HepG2 (cell line): ENCODE measurements at regions not wholly inside any gene's neighbourhood (a gene's known extent, or its start where the extent isn't known, plus 50 kb on each side); places are given as distances from the start of the nearest gene placed in this dataset.

Source experiments
- ATAC-seq: fragments of 200-7000 bp; cut with Tn5 transposase; 3 replicates; pipeline ENCODE4 v1.9.1; 2020; ENCODE audit warnings: mild to moderate bottlenecking, moderate library complexity
- BruUV-seq: library from RNA; stranded (reverse); fragments of 400-500 nt; replicated peaks from 2 replicates; lab custom pipeline; 2021; lab: Mats Ljungman, UMichigan
- CTCF ChIA-PET: fragments of 300-600 bp; formaldehyde crosslinking; extraction: SDS; loops from one replicate; lab custom pipeline; 2021; ENCODE audit warnings: low total read pairs, inconsistent platforms, low intra/inter-chr PET ratio; lab: Yijun Ruan, JAX
- POLR2A ChIA-PET: fragments of 350-600 bp; sonication (Branson Sonifier 250); formaldehyde crosslinking; loops from one replicate; lab custom pipeline; 2020; ENCODE audit warnings: antibody characterized with exemption, inconsistent platforms; lab: Yijun Ruan, JAX
- DNase-seq: peaks from one replicate; pipeline ENCODE4 v3.0.0-alpha.2; 2015; ENCODE audit warnings: low spot score
- FAIRE-seq: peaks from 3 replicates; lab custom pipeline; 2011; peaks lifted over from hg19 to GRCh38; lab: Jason Lieb, UNC
- H2AFZ ChIP-seq: one replicate; pipeline ENCODE4 v1.6.1; 2011; ENCODE audit warnings: low read length, inconsistent platforms
- H3K27ac ChIP-seq: fragments of 300-600 bp; 3 replicates; pipeline ENCODE4 v1.8.0; 2011; ENCODE audit warnings: mixed run types, mild to moderate bottlenecking, mixed read lengths, low read length, inconsistent platforms; ENCODE audit not compliant: insufficient read depth; ENCODE audit errors: extremely low read length
- H3K27me3 ChIP-seq, 2 experiments: fragments of 200-600 bp in 1 of 2; 2 replicates in 1 of 2; 3 replicates in 1 of 2; pipeline versions ENCODE4 v1.6.0 to v1.8.0; 2011; ENCODE audit warnings: low read length in 2 of 2, mild to moderate bottlenecking in 2 of 2, moderate library complexity in 2 of 2, inconsistent platforms in 1 of 2; ENCODE audit not compliant: insufficient read depth in 2 of 2, control insufficient read depth in 1 of 2
- H3K36me3 ChIP-seq, 2 experiments: fragments of 200-600 bp in 1 of 2; replicated peaks in 1 of 2; 2 replicates in 1 of 2; 3 replicates in 1 of 2; pipeline versions ENCODE4 v1.5.1 to v1.8.0; 2011; ENCODE audit warnings: low read length in 2 of 2, inconsistent platforms in 1 of 2; ENCODE audit not compliant: insufficient read depth in 2 of 2, control insufficient read depth in 1 of 2
- H3K4me1 ChIP-seq: 2 replicates; pipeline ENCODE4 v1.5.1; 2012; ENCODE audit warnings: low read length, inconsistent platforms; ENCODE audit not compliant: insufficient read depth
- H3K4me2 ChIP-seq: 2 replicates; pipeline ENCODE4 v1.6.0; 2011; ENCODE audit warnings: low read depth, low read length, inconsistent platforms
- H3K4me3 ChIP-seq, 3 experiments: fragments of 200-600 bp in 1 of 3; sonication (generic), shearing (Covaris generic) in 1 of 3; replicated peaks in 1 of 3; 2 replicates each; pipeline ENCODE4 v1.5.1; 2011 to 2016; ENCODE audit warnings: low read length in 3 of 3, inconsistent platforms in 2 of 3, low read depth in 2 of 3, mild to moderate bottlenecking in 2 of 3, control low read depth in 1 of 3, mixed read lengths in 1 of 3; ENCODE audit not compliant: insufficient read depth in 1 of 3
- H3K79me2 ChIP-seq: one replicate; pipeline ENCODE4 v1.6.1; 2011; ENCODE audit warnings: low read length, inconsistent platforms; ENCODE audit not compliant: insufficient read depth
- H3K9ac ChIP-seq: 2 replicates; pipeline ENCODE4 v1.6.0; 2011; ENCODE audit warnings: mild to moderate bottlenecking, low read depth, low read length, inconsistent platforms; ENCODE audit not compliant: insufficient read depth
- H3K9me3 ChIP-seq: 2 replicates; pipeline ENCODE4 v1.5.1; 2012; ENCODE audit warnings: mild to moderate bottlenecking, low read length
- H4K20me1 ChIP-seq: 2 replicates; pipeline ENCODE4 v1.6.0; 2011; ENCODE audit warnings: inconsistent platforms, mild to moderate bottlenecking, low read length, moderate library complexity; ENCODE audit not compliant: insufficient read depth
- CCAR2 ChIP-seq: fragments of 200-400 bp; formaldehyde crosslinking; optimal IDR thresholded peaks from 2 replicates; pipeline ENCODE3; 2018; ENCODE audit warnings: low read depth, mild to moderate bottlenecking, low read length, moderate library complexity
- DMAP1 ChIP-seq: IDR thresholded peaks from 2 replicates; pipeline ENCODE4 v1.6.1; 2016
- FOXP1 ChIP-seq, 2 experiments: fragments of 450-650 bp in 1 of 2; IDR thresholded peaks; 2 replicates each; pipeline ENCODE4 v1.6.1; 2017 to 2018; ENCODE audit warnings: antibody characterized with exemption in 1 of 2
- KAT2B ChIP-seq: fragments of 150-350 bp; IDR thresholded peaks from 2 replicates; pipeline ENCODE4 v1.6.1; 2014; ENCODE audit warnings: low read depth, low read length, borderline replicate concordance
- NFYC ChIP-seq: IDR thresholded peaks from 2 replicates; pipeline ENCODE4 v1.6.1; 2016; ENCODE audit warnings: missing genetic modification reagents, missing compliant biosample characterization
- ZBTB7B ChIP-seq: sonication (generic); formaldehyde crosslinking; IDR thresholded peaks from 2 replicates; pipeline ENCODE4 v1.4.0; 2020; ENCODE audit warnings: missing genetic modification reagents
- ZHX2 ChIP-seq, 2 experiments: sonication (generic) in 1 of 2; formaldehyde crosslinking in 1 of 2; IDR thresholded peaks; 2 replicates each; pipeline versions ENCODE4 v1.6.1 to v1.9.0; 2014 to 2022; ENCODE audit warnings: antibody characterized with exemption in 1 of 2, borderline replicate concordance in 1 of 2, inconsistent platforms in 1 of 2, low read depth in 1 of 2, missing genetic modification reagents in 1 of 2
- ZNF431 ChIP-seq: sonication (generic); formaldehyde crosslinking; IDR thresholded peaks from 2 replicates; pipeline ENCODE4 v1.9.0; 2022; ENCODE audit warnings: missing genetic modification reagents, low read depth, mild to moderate bottlenecking, borderline replicate concordance
- ZNF446 ChIP-seq: sonication (generic); formaldehyde crosslinking; IDR thresholded peaks from 2 replicates; pipeline ENCODE4 v1.5.0; 2020; ENCODE audit warnings: mild to moderate bottlenecking, missing genetic modification reagents
- ZNF615 ChIP-seq: sonication (generic); formaldehyde crosslinking; IDR thresholded peaks from 2 replicates; pipeline ENCODE4 v1.5.0; 2020; ENCODE audit warnings: mild to moderate bottlenecking, missing genetic modification reagents, borderline replicate concordance
- ZNF788 ChIP-seq: sonication (generic); formaldehyde crosslinking; IDR thresholded peaks from 2 replicates; pipeline ENCODE4 v1.5.0; 2020; ENCODE audit warnings: mild to moderate bottlenecking, missing genetic modification reagents, borderline replicate concordance
- WGBS: methylation state at CpG from one replicate; pipeline ENCODE4 v1.1.6; 2017; ENCODE audit warnings: low lambda C conversion rate; 5-methylcytosine and 5-hydroxymethylcytosine counted together
- in situ Hi-C: cut with HindIII; loops from 2 replicates; pipeline ENCODE4 v1.10.0; 2017; ENCODE audit warnings: low pct_unique_long_range_greater_than_20kb; ENCODE audit not compliant: extremely low pct_ligation_motif_present
- intact Hi-C: fragments of 100-400 bp; cut with micrococcal nuclease; formaldehyde crosslinking; loops from one replicate; pipeline ENCODE4 v1.10.0; 2022; ENCODE audit not compliant: unreplicated experiment
- TF ChIP-seq, protein P1 (sequence below): sonication (generic); formaldehyde crosslinking; IDR thresholded peaks from 2 replicates; pipeline ENCODE4 v1.5.0; 2020; ENCODE audit warnings: mild to moderate bottlenecking, missing genetic modification reagents, borderline replicate concordance
- TF ChIP-seq, protein P2 (sequence below): IDR thresholded peaks from 2 replicates; pipeline ENCODE4 v1.4.0; 2020; ENCODE audit warnings: mild to moderate bottlenecking, missing genetic modification reagents

GRCh38 chr2:83565181-83565580 is 893.9 kb downstream of the SUCLG1 start:
- FAIRE-seq: no peak

More at GRCh38 chr2:83565181-83565580, 893.9 kb downstream of the SUCLG1 start:
- Histone ChIP-seq H3K9me3 (peaks cover 77% of the 10 kb centered on the region), H3K36me3 (no peaks in the 10 kb centered on the region), H3K27ac (no peak overlapping the region), H3K9ac (no peak overlapping the region), H3K4me2 (no peak overlapping the region), H3K27me3 (no peaks in the 10 kb centered on the region), H3K4me1 (no peaks in the 10 kb centered on the region), H4K20me1 (no peaks in the 10 kb centered on the region), H3K4me3 (no peak overlapping the region), H2AFZ (no peak overlapping the region), H3K79me2 (no peaks in the 10 kb centered on the region)
- 22% methylated on average over 4 of the region's 4 CpGs for WGBS
- intact Hi-C loops: no loop called here
- DNase-seq (no peak), ATAC-seq (no peak)
- in situ Hi-C loops: no loop called here
- TF ChIP-seq ZNF431 (no peak), CCAR2 (no peak), ZHX2 (IDR thresholded peaks at IDR 0.05; ENCODE audit: low read depth) (no peak), ZHX2 (CRISPR knock-in tag; IDR thresholded peaks at IDR 0.05; ENCODE audit: borderline replicate concordance) (no peak), NFYC (CRISPR knock-in tag) (no peak), ZNF446 (CRISPR knock-in tag) (no peak), ZNF788 (CRISPR knock-in tag) (no peak), ZNF615 (no peak), DMAP1 (no peak), FOXP1 (IDR thresholded peaks at IDR 0.05) (no peak), FOXP1 (CRISPR knock-in tag; IDR thresholded peaks at IDR 0.05) (no peak), ZBTB7B (no peak), KAT2B (no peak)
- TF ChIP-seq, protein P1, sequence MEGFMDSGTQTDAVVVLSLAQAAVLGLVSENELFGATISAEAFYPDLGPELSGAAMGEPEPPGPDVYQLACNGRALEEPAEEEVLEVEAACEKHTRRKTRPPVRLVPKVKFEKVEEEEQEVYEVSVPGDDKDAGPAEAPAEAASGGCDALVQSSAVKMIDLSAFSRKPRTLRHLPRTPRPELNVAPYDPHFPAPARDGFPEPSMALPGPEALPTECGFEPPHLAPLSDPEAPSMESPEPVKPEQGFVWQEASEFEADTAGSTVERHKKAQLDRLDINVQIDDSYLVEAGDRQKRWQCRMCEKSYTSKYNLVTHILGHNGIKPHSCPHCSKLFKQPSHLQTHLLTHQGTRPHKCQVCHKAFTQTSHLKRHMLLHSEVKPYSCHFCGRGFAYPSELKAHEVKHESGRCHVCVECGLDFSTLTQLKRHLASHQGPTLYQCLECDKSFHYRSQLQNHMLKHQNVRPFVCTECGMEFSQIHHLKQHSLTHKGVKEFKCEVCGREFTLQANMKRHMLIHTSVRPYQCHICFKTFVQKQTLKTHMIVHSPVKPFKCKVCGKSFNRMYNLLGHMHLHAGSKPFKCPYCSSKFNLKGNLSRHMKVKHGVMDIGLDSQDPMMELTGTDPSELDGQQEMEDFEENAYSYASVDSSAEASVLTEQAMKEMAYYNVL (CRISPR knock-in tag): no peak
- TF ChIP-seq, protein P2, sequence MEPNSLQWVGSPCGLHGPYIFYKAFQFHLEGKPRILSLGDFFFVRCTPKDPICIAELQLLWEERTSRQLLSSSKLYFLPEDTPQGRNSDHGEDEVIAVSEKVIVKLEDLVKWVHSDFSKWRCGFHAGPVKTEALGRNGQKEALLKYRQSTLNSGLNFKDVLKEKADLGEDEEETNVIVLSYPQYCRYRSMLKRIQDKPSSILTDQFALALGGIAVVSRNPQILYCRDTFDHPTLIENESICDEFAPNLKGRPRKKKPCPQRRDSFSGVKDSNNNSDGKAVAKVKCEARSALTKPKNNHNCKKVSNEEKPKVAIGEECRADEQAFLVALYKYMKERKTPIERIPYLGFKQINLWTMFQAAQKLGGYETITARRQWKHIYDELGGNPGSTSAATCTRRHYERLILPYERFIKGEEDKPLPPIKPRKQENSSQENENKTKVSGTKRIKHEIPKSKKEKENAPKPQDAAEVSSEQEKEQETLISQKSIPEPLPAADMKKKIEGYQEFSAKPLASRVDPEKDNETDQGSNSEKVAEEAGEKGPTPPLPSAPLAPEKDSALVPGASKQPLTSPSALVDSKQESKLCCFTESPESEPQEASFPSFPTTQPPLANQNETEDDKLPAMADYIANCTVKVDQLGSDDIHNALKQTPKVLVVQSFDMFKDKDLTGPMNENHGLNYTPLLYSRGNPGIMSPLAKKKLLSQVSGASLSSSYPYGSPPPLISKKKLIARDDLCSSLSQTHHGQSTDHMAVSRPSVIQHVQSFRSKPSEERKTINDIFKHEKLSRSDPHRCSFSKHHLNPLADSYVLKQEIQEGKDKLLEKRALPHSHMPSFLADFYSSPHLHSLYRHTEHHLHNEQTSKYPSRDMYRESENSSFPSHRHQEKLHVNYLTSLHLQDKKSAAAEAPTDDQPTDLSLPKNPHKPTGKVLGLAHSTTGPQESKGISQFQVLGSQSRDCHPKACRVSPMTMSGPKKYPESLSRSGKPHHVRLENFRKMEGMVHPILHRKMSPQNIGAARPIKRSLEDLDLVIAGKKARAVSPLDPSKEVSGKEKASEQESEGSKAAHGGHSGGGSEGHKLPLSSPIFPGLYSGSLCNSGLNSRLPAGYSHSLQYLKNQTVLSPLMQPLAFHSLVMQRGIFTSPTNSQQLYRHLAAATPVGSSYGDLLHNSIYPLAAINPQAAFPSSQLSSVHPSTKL (CRISPR knock-in tag): no peak
- no TSS peak for BruUV-seq
- CTCF ChIA-PET: no interaction called here
- POLR2A ChIA-PET: no interaction called here
